ENCODE measurements at regions not wholly inside any gene's neighbourhood (a gene's known extent, or its start where the extent isn't known, plus 50 kb on each side); places are given as distances from the start of the nearest gene placed in this dataset.

DNA sequence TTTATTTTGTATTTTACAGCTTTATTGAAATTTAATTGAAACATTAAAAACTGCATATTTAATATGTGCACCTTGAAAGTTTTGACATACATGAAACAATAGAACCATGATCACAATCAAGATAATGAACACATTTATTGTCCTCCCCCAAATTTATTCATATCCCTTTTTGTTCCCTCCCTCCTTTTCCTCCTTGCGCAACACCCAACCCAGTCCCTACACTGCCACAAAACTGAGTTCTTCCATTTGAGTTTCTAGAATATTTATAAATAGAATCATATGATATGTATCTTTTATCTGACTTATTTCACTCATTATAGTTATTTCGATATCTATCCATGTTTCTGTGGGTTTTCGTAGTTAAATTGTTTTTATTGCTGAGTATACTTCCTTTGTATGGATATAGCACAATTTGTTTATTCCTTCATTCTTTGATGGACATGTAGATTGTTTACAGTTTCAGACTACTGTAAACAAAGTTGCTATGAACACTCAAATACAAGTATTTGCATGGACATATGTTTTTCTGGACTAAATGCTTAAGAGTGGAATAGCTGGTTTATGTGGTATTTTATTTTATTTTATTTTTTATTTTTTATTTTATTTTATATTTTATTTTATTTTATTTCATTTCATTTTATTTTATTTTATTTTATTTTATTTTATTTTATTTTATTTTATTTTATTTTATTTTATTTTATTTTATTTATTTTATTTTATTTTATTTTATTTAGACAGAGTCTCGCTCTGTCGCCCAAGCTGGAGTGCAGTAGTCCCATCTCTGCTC, 359.1 kb downstream of the SLC6A15 start:
- no peak overlapping the region for H3K27ac Mint-ChIP-seq
- no peak overlapping the region for H3K4me3 Mint-ChIP-seq
- no peak overlapping the region for H3K27ac ChIP-seq (ENCODE audit: low read length)
- H3K36me3 ChIP-seq (ENCODE audit: control insufficient read depth, insufficient read depth, low read length): no peaks in the 10 kb centered on the region
- H3K4me1 ChIP-seq (ENCODE audit: control insufficient read depth, insufficient read depth, low read length): no peaks in the 10 kb centered on the region
- H3K4me3 ChIP-seq (ENCODE audit: low read length): no peak overlapping the region
- 92% methylated on average over 2 of the region's 5 CpGs for WGBS (ENCODE audit: insufficient coverage)
- no peak for ATAC-seq
- H3K36me3 Mint-ChIP-seq: no peaks in the 10 kb centered on the region
- no peaks in the 10 kb centered on the region for H3K27me3 Mint-ChIP-seq (ENCODE audit: low read depth in 2 of 2)
- DNase-seq: no peak
- TF ChIP-seq, protein P1, sequence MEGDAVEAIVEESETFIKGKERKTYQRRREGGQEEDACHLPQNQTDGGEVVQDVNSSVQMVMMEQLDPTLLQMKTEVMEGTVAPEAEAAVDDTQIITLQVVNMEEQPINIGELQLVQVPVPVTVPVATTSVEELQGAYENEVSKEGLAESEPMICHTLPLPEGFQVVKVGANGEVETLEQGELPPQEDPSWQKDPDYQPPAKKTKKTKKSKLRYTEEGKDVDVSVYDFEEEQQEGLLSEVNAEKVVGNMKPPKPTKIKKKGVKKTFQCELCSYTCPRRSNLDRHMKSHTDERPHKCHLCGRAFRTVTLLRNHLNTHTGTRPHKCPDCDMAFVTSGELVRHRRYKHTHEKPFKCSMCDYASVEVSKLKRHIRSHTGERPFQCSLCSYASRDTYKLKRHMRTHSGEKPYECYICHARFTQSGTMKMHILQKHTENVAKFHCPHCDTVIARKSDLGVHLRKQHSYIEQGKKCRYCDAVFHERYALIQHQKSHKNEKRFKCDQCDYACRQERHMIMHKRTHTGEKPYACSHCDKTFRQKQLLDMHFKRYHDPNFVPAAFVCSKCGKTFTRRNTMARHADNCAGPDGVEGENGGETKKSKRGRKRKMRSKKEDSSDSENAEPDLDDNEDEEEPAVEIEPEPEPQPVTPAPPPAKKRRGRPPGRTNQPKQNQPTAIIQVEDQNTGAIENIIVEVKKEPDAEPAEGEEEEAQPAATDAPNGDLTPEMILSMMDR (IDR thresholded peaks at IDR 0.05): no peak
- H3K9me3 ChIP-seq (ENCODE audit: control insufficient read depth, insufficient read depth, low read length): no peaks in the 10 kb centered on the region
- no peaks in the 10 kb centered on the region for H3K4me1 Mint-ChIP-seq
- intact Hi-C loops (cut with micrococcal nuclease): no loop called here
- H3K9me3 Mint-ChIP-seq: peaks cover 5 to 15% of the 10 kb centered on the region in 2 donors
- no peaks in the 10 kb centered on the region for H3K27me3 ChIP-seq (ENCODE audit: control insufficient read depth, insufficient read depth, low read length)

DNA sequence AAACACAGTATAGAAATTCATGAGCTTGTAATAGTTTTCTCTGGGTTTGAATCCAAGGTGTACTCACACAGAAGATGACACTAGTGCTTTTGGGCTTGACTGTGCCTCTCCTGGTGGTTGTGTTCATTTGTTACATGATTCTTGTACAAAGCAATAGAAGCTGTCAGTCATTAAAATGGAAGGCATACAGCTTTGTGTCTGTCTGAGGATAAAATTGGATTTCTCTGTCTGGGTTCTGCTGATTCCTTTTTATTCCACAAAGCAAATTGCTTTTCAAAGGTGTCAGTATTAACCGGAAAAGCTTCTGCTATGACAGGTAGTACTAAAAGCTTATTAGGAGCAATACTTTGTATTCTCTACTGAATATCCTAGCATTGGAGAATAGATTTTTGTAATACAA, 361.2 kb downstream of the SLC6A15 start:
- TF ChIP-seq, protein P1 (IDR thresholded peaks at IDR 0.05): no peak
- no peaks in the 10 kb centered on the region for H3K27me3 Mint-ChIP-seq (ENCODE audit: low read depth in 2 of 2)

DNA sequence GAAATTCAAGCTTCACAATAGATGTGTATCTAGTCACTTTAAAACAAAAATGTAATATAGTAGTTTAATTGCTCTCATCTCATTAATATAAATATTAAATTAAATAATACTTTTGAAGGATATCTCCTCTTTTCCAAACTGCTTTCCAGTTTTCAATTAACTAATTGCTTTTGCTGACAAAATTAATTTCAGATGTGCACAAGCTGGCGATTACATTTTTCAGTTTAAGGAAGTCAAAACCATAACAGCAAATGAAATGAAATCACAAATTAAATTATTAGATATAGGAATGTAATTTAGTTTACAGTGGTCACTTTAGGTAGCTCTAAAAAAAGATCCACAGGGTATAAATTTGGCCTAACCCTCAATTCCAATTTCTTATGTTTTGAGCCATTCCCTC, 362.1 kb downstream of the SLC6A15 start:
- H3K27me3 Mint-ChIP-seq (ENCODE audit: low read depth in 2 of 2): no peaks in the 10 kb centered on the region
- no peaks in the 10 kb centered on the region for H3K36me3 Mint-ChIP-seq
- ATAC-seq (no peak), DNase-seq (no peak)
- H3K9me3 Mint-ChIP-seq: peaks cover 11 to 14% of the 10 kb centered on the region in 2 donors
- Histone ChIP-seq H3K27ac (ENCODE audit: low read length) (no peak overlapping the region), H3K4me3 (ENCODE audit: low read length) (no peak overlapping the region), H3K36me3 (ENCODE audit: control insufficient read depth, insufficient read depth, low read length) (no peaks in the 10 kb centered on the region), H3K4me1 (ENCODE audit: control insufficient read depth, insufficient read depth, low read length) (no peaks in the 10 kb centered on the region), H3K27me3 (ENCODE audit: control insufficient read depth, insufficient read depth, low read length) (no peaks in the 10 kb centered on the region), H3K9me3 (ENCODE audit: control insufficient read depth, insufficient read depth, low read length) (peaks cover 7% of the 10 kb centered on the region)
- WGBS (ENCODE audit: insufficient coverage): 100% methylated on average over 1 of the region's 1 CpG
- no peaks in the 10 kb centered on the region for H3K4me1 Mint-ChIP-seq
- H3K4me3 Mint-ChIP-seq: no peak overlapping the region
- H3K27ac Mint-ChIP-seq: no peak overlapping the region
- TF ChIP-seq, protein P1 (IDR thresholded peaks at IDR 0.05): no peak
- intact Hi-C loops (cut with micrococcal nuclease): no loop called here

More for the DNA sequence above, 361.2 kb downstream of the SLC6A15 start:
- Histone ChIP-seq H3K4me1 (ENCODE audit: control insufficient read depth, insufficient read depth, low read length) (no peaks in the 10 kb centered on the region), H3K27me3 (ENCODE audit: control insufficient read depth, insufficient read depth, low read length) (no peaks in the 10 kb centered on the region), H3K36me3 (ENCODE audit: control insufficient read depth, insufficient read depth, low read length) (no peaks in the 10 kb centered on the region), H3K9me3 (ENCODE audit: control insufficient read depth, insufficient read depth, low read length) (peaks cover 2% of the 10 kb centered on the region), H3K4me3 (ENCODE audit: low read length) (no peak overlapping the region), H3K27ac (ENCODE audit: low read length) (no peak overlapping the region)
- H3K4me3 Mint-ChIP-seq: no peak overlapping the region
- H3K9me3 Mint-ChIP-seq: peaks cover 11 to 14% of the 10 kb centered on the region in 2 donors
- ATAC-seq (no peak), DNase-seq (no peak)
- H3K4me1 Mint-ChIP-seq: no peaks in the 10 kb centered on the region
- no CpG with 5 or more reads among the region's 1 CpG for WGBS (ENCODE audit: insufficient coverage)
- H3K36me3 Mint-ChIP-seq: no peaks in the 10 kb centered on the region
- no peak overlapping the region for H3K27ac Mint-ChIP-seq
- intact Hi-C loops (cut with micrococcal nuclease): no loop called here

DNA sequence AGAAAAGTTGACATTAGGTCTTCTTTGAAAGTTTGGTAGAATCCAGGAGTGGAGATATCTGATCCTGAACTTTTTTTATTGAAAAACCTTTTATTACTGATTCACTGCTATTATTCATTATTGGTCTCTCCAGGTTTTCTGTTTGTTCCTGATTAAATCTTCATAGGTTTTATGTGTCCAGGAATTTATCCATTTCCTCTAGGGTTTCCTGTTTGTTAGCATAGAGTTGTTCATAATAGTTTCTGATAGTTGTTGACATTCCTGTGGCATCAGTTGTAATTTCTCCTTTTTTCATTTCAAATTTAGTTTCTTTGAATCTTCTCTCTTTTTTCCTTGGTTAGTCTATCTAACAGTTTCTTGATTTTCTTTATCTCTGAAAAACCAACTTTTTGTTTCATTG, 370.3 kb downstream of the SLC6A15 start:
- TF ChIP-seq, protein P1 (IDR thresholded peaks at IDR 0.05): no peak
- H3K4me3 ChIP-seq (ENCODE audit: low read length): no peak overlapping the region
- H3K9me3 Mint-ChIP-seq: peaks cover 15 to 19% of the 10 kb centered on the region in 2 donors
- no peaks in the 10 kb centered on the region for H3K4me1 Mint-ChIP-seq
- H3K27me3 Mint-ChIP-seq (ENCODE audit: low read depth in 2 of 2): no peaks in the 10 kb centered on the region
- no peaks in the 10 kb centered on the region for H3K27me3 ChIP-seq (ENCODE audit: control insufficient read depth, insufficient read depth, low read length)
- no peak for ATAC-seq
- peaks cover 19% of the 10 kb centered on the region for H3K36me3 Mint-ChIP-seq
- H3K27ac ChIP-seq (ENCODE audit: low read length): no peak overlapping the region
- DNase-seq: no peak
- no peak overlapping the region for H3K4me3 Mint-ChIP-seq
- peaks cover 8% of the 10 kb centered on the region for H3K9me3 ChIP-seq (ENCODE audit: control insufficient read depth, insufficient read depth, low read length)
- H3K27ac Mint-ChIP-seq: no peak overlapping the region
- no peaks in the 10 kb centered on the region for H3K36me3 ChIP-seq (ENCODE audit: control insufficient read depth, insufficient read depth, low read length)
- H3K4me1 ChIP-seq (ENCODE audit: control insufficient read depth, insufficient read depth, low read length): no peaks in the 10 kb centered on the region
- intact Hi-C loops (cut with micrococcal nuclease): no loop called here

All from natural killer cell (primary cell).